Endothelial cell of umbilical vein (primary cell): ENCODE measurements at regions not wholly inside any gene's neighbourhood (a gene's known extent, or its start where the extent isn't known, plus 50 kb on each side); places are given as distances from the start of the nearest gene placed in this dataset.

Source experiments
- BruUV-seq: library from RNA; stranded (reverse); fragments of 400-500 nt; replicated peaks from 2 replicates; lab custom pipeline; 2021; lab: Mats Ljungman, UMichigan
- CTCF ChIA-PET: fragments of 300-600, 350-600 bp; sonication (Branson Sonifier 250); formaldehyde crosslinking; loops from one replicate; lab custom pipeline; 2021; ENCODE audit warnings: antibody characterized with exemption, inconsistent platforms; lab: Charles Lee
- POLR2A ChIA-PET: fragments of 300-600, 350-600 bp; sonication (Branson Sonifier 250); formaldehyde crosslinking; loops from one replicate; lab custom pipeline; 2021; ENCODE audit warnings: antibody characterized with exemption, inconsistent platforms; lab: Charles Lee
- DNase-seq: peaks from one replicate; pipeline ENCODE4 v3.0.0-alpha.2; 2011; ENCODE audit warnings: low read depth, low spot score
- FAIRE-seq: peaks from 2 replicates; lab custom pipeline; 2011; peaks lifted over from hg19 to GRCh38; lab: Jason Lieb, UNC
- H2AFZ ChIP-seq: 2 replicates; pipeline ENCODE4 v1.6.0; 2012; ENCODE audit warnings: low read depth, low read length, control low read depth, inconsistent platforms
- H3K27ac ChIP-seq: 2 replicates; pipeline ENCODE4 v1.5.1; 2011; ENCODE audit warnings: low read depth, mild to moderate bottlenecking, control low read depth, low read length, moderate library complexity; ENCODE audit not compliant: insufficient read depth
- H3K27me3 ChIP-seq, 2 experiments: 2 replicates each; pipeline versions ENCODE4 v1.6.0 to v1.6.1; 2011; ENCODE audit warnings: low read length in 2 of 2, mixed read lengths in 1 of 2; ENCODE audit not compliant: control insufficient read depth in 2 of 2, insufficient read depth in 2 of 2
- H3K36me3 ChIP-seq, 2 experiments: 2 replicates in 1 of 2; 3 replicates in 1 of 2; pipeline ENCODE4 v1.5.1; 2011; ENCODE audit warnings: low read length in 2 of 2, mild to moderate bottlenecking in 1 of 2, moderate library complexity in 1 of 2; ENCODE audit not compliant: control insufficient read depth in 2 of 2, insufficient read depth in 2 of 2; ENCODE audit errors: extremely low read depth in 1 of 2
- H3K4me1 ChIP-seq: 3 replicates; pipeline ENCODE4 v1.5.1; 2011; ENCODE audit warnings: mild to moderate bottlenecking, low read length; ENCODE audit not compliant: control insufficient read depth, insufficient read depth; ENCODE audit errors: extremely low read depth
- H3K4me2 ChIP-seq: 2 replicates; pipeline ENCODE4 v1.6.1; 2011; ENCODE audit warnings: low read length, control low read depth, mixed read lengths; ENCODE audit not compliant: insufficient read depth
- H3K4me3 ChIP-seq, 3 experiments: fragments of 200-600 bp in 1 of 3; sonication (generic), shearing (Covaris generic) in 1 of 3; replicated peaks in 1 of 3; 2 replicates each; pipeline ENCODE4 v1.5.1; 2011 to 2016; ENCODE audit warnings: control low read depth in 3 of 3, low read length in 3 of 3, mild to moderate bottlenecking in 2 of 3, inconsistent platforms in 1 of 3, low read depth in 1 of 3, moderate library complexity in 1 of 3; ENCODE audit not compliant: insufficient read depth in 1 of 3
- H3K79me2 ChIP-seq: 2 replicates; pipeline ENCODE4 v1.6.0; 2012; ENCODE audit warnings: low read length, inconsistent platforms; ENCODE audit not compliant: control insufficient read depth, insufficient read depth
- H3K9ac ChIP-seq: replicated peaks from 2 replicates; pipeline ENCODE3; 2011; ENCODE audit warnings: low read length, control low read depth; ENCODE audit not compliant: insufficient read depth; ENCODE audit errors: extremely low read depth
- H3K9me1 ChIP-seq: replicated peaks from 3 replicates; pipeline ENCODE4 v1.6.0; 2011; ENCODE audit warnings: mild to moderate bottlenecking, low read length; ENCODE audit not compliant: control insufficient read depth, insufficient read depth; ENCODE audit errors: extremely low read depth
- H3K9me3 ChIP-seq: replicated peaks from 2 replicates; pipeline ENCODE4 v1.5.1; 2012; ENCODE audit warnings: low read length, inconsistent platforms; ENCODE audit not compliant: control insufficient read depth, insufficient read depth
- H4K20me1 ChIP-seq: replicated peaks from 2 replicates; pipeline ENCODE3; 2011; ENCODE audit warnings: mild to moderate bottlenecking, low read length; ENCODE audit not compliant: control insufficient read depth, insufficient read depth; ENCODE audit errors: extremely low read depth
- EZH2 ChIP-seq: IDR thresholded peaks from 2 replicates; pipeline ENCODE4 v1.6.1; 2012; ENCODE audit warnings: borderline replicate concordance, low read depth, mild to moderate bottlenecking, moderate library complexity, low read length, inconsistent platforms; ENCODE audit not compliant: severe bottlenecking
- FOS ChIP-seq: IDR thresholded peaks from 2 replicates; pipeline ENCODE4 v1.6.1; 2011; ENCODE audit warnings: mild to moderate bottlenecking, low read length, moderate library complexity, borderline replicate concordance; ENCODE audit not compliant: insufficient read depth
- GATA2 ChIP-seq: IDR thresholded peaks from 2 replicates; pipeline ENCODE4 v1.7.0; 2011; ENCODE audit warnings: low read depth, mild to moderate bottlenecking, moderate library complexity, mixed read lengths, low read length; ENCODE audit not compliant: insufficient read length, insufficient read depth
- JUN ChIP-seq: IDR thresholded peaks from 2 replicates; pipeline ENCODE4 v1.6.1; 2011; ENCODE audit warnings: borderline replicate concordance, low read depth; ENCODE audit not compliant: insufficient read length, insufficient read depth
- MYC ChIP-seq: IDR thresholded peaks from one replicate; pipeline ENCODE4 v1.6.1; 2011; ENCODE audit warnings: mild to moderate bottlenecking, low read depth, low read length
- POLR2A ChIP-seq: IDR thresholded peaks from 2 replicates; pipeline ENCODE4 v1.6.1; 2012; ENCODE audit warnings: low read depth, mild to moderate bottlenecking, control low read depth, low read length
- POLR2AphosphoS5 ChIP-seq: IDR thresholded peaks from 2 replicates; pipeline ENCODE4 v1.6.1; 2012; ENCODE audit warnings: low read depth, mild to moderate bottlenecking, control low read depth, low read length, moderate library complexity; ENCODE audit not compliant: insufficient read depth
- dilution Hi-C: fragments of 300-500 bp; cut with MboI; formaldehyde crosslinking; loops from one replicate; pipeline ENCODE4 v1.15.0; 2019; ENCODE audit warnings: low sequenced_read_pairs; ENCODE audit not compliant: extremely low pct_ligation_motif_present
- intact Hi-C: fragments of 100-400 bp; cut with micrococcal nuclease; formaldehyde crosslinking; loops from one replicate; pipeline ENCODE4 v1.10.0; 2022
- TF ChIP-seq, protein P1 (sequence below): IDR thresholded peaks from 2 replicates; pipeline ENCODE4 v1.6.1; 2011; ENCODE audit not compliant: insufficient read depth, insufficient read length
- TF ChIP-seq, protein P2 (sequence below), 2 donors: IDR thresholded peaks; 1 replicate in 1 of 2; 2 replicates in 1 of 2; pipeline ENCODE4 v1.5.1; 2011; ENCODE audit warnings: low read length in 2 of 2, mild to moderate bottlenecking in 2 of 2, moderate library complexity in 2 of 2, control low read depth in 1 of 2, inconsistent platforms in 1 of 2, low read depth in 1 of 2; ENCODE audit not compliant: insufficient read depth in 1 of 2; ENCODE audit errors: extremely low read depth in 1 of 2

DNA sequence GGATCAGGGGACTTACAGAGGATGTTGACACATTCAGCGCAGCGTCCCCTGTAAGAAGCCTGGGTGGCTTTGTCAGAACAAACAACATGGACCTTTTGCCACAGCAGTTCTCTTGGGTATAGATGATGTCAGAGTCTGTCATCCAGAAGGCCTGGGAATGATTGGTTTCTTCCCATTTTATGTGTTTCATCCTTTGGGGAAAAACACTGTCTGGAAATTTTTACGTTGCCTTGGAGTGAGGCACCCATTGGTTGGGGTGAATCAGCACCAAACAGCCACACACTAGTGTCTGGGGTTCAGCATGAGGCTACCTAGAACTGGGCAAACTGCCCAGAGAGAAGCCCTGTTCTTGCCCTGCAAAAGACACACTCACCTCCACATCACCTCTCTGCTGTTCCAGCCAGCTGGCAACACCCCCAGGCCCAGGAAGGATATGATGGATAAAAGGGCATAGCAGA is 123.0 kb downstream of the FAM43A start:
- Histone ChIP-seq H3K9me1 (no peaks in the 10 kb centered on the region), H3K9me3 (no peaks in the 10 kb centered on the region), H3K36me3 (no peaks in the 10 kb centered on the region), H3K4me2 (no peak overlapping the region), H2AFZ (no peak overlapping the region), H3K4me1 (no peaks in the 10 kb centered on the region), H3K27me3 (peaks cover 0 to 3% of the 10 kb centered on the region in 2 experiments), H3K79me2 (no peaks in the 10 kb centered on the region), H3K4me3 (no peak overlapping the region), H3K9ac (no peak overlapping the region), H4K20me1 (no peaks in the 10 kb centered on the region), H3K27ac (no peak overlapping the region)
- dilution Hi-C loops, result no loop called here
- intact Hi-C loops, result no loop called here
- DNase-seq, result peak; percentile 23
- TF ChIP-seq, protein P1, sequence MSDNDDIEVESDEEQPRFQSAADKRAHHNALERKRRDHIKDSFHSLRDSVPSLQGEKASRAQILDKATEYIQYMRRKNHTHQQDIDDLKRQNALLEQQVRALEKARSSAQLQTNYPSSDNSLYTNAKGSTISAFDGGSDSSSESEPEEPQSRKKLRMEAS, result no peak
- TF ChIP-seq, protein P2, sequence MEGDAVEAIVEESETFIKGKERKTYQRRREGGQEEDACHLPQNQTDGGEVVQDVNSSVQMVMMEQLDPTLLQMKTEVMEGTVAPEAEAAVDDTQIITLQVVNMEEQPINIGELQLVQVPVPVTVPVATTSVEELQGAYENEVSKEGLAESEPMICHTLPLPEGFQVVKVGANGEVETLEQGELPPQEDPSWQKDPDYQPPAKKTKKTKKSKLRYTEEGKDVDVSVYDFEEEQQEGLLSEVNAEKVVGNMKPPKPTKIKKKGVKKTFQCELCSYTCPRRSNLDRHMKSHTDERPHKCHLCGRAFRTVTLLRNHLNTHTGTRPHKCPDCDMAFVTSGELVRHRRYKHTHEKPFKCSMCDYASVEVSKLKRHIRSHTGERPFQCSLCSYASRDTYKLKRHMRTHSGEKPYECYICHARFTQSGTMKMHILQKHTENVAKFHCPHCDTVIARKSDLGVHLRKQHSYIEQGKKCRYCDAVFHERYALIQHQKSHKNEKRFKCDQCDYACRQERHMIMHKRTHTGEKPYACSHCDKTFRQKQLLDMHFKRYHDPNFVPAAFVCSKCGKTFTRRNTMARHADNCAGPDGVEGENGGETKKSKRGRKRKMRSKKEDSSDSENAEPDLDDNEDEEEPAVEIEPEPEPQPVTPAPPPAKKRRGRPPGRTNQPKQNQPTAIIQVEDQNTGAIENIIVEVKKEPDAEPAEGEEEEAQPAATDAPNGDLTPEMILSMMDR (IDR thresholded peaks at IDR 0.05; ENCODE audit: extremely low read depth in 1 of 2, insufficient read depth in 1 of 2, low read depth in 1 of 2, low read length in 2 of 2), result no peak
- no peak for TF ChIP-seq POLR2A
- TF ChIP-seq FOS, result no peak
- TF ChIP-seq GATA2, result no peak
- no peak for TF ChIP-seq MYC
- TF ChIP-seq EZH2, result no peak
- TF ChIP-seq POLR2AphosphoS5, result no peak
- no peak for TF ChIP-seq JUN
- ChIA-PET POLR2A (no interaction called here), CTCF (no interaction called here)
- FAIRE-seq, result peak; percentile 64
- BruUV-seq, result no TSS peak
